T-helper 1 cell treated with Interleukin-12 subunit alpha and Interleukin-12 subunit beta and Interleukin-4 antibody, amounts not matched to agents 30 μg/mL and 1 μg/mL, for 36 hours (primary cell): ENCODE measurements at regions not wholly inside any gene's neighbourhood (a gene's known extent, or its start where the extent isn't known, plus 50 kb on each side); places are given as distances from the start of the nearest gene placed in this dataset.
A peak's percentile ranks its signal among the peaks of the same experiment; 100 is the strongest.

Source experiments
- H3K27ac Mint-ChIP-seq: one replicate; pipeline ENCODE4 v1.8.0; 2021; ENCODE audit warnings: mild to moderate bottlenecking, mixed read lengths
- H3K27me3 Mint-ChIP-seq: one replicate; pipeline ENCODE4 v1.8.0; 2021; ENCODE audit warnings: low read depth, mixed read lengths
- H3K36me3 Mint-ChIP-seq: one replicate; pipeline ENCODE4 v1.8.0; 2021; ENCODE audit warnings: low read depth, mixed read lengths
- H3K4me1 Mint-ChIP-seq: one replicate; pipeline ENCODE4 v1.8.0; 2021; ENCODE audit warnings: low read depth, mixed read lengths
- H3K4me3 Mint-ChIP-seq: one replicate; pipeline ENCODE4 v1.8.0; 2021; ENCODE audit warnings: mild to moderate bottlenecking, moderate library complexity, mixed read lengths
- H3K9me3 Mint-ChIP-seq: one replicate; pipeline ENCODE4 v1.8.0; 2021; ENCODE audit warnings: mixed read lengths

DNA sequence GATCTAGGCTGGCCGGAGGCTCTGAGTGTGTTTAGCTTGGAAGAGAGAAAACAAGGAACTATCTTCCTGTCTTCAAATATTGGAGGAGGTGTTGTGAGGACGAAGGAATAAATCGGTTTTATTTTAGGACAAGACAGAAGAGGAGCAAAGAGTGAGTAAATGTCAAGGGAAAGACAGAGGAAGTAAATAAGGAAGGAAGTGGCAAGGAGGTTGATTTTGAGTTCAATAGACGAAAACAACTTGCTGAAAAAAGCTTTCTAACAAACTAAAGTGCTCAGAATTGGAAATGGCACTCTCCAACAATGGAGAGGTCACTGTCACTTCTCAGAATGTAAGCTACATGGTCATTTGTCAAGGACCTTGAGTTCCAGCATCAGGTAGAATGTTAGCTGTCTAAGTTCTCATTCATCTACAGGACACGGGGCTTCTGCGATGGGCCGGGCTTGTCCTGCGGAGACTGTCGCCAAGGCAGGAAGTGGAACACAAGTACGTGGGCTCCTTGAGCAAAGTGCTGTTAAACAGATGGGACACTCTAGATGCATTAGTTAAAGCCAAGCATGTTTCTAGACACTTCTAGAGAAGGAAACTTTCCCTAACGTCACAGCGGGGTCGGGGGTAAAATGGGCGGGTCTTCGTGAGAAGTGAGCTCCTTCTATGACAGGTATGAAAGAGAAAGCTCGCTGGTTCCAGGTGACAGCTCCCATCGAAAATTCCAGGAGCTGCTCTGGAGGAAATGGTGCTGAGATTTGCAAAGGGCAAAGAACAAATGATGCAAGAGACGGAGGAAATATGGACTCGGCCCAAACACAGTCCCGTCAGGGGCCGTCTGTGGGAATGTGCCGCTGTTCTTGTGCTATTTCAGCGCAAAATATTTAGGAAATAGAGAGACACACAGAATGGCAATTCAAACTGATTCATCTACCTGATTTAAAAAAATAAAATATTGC, 103.9 kb upstream of the UBL3 start:
- H3K27ac Mint-ChIP-seq, result peak overlapping the region; percentile 87
- peaks cover 18% of the 10 kb centered on the region for H3K27me3 Mint-ChIP-seq
- H3K9me3 Mint-ChIP-seq, result no peaks in the 10 kb centered on the region
- H3K4me1 Mint-ChIP-seq, result peaks cover 40% of the 10 kb centered on the region
- H3K36me3 Mint-ChIP-seq, result peaks cover 5% of the 10 kb centered on the region
- H3K4me3 Mint-ChIP-seq, result peak overlapping the region; percentile 79

GRCh38 chr13:29953542-29953941, 103.1 kb upstream of the UBL3 start:
- peaks cover 38% of the 10 kb centered on the region for H3K4me1 Mint-ChIP-seq
- no peak overlapping the region for H3K27ac Mint-ChIP-seq
- H3K4me3 Mint-ChIP-seq, result peak overlapping the region; percentile 79
- H3K27me3 Mint-ChIP-seq, result peaks cover 19% of the 10 kb centered on the region
- no peaks in the 10 kb centered on the region for H3K9me3 Mint-ChIP-seq
- peaks cover 5% of the 10 kb centered on the region for H3K36me3 Mint-ChIP-seq

- peaks cover 5% of the 10 kb centered on the region for H3K36me3 Mint-ChIP-seq
- no peak overlapping the region for H3K4me3 Mint-ChIP-seq
- no peak overlapping the region for H3K27ac Mint-ChIP-seq
- peaks cover 14% of the 10 kb centered on the region for H3K27me3 Mint-ChIP-seq
- peaks cover 27% of the 10 kb centered on the region for H3K4me1 Mint-ChIP-seq
- no peaks in the 10 kb centered on the region for H3K9me3 Mint-ChIP-seq
Measured at GRCh38 chr13:29952245-29952644, 101.8 kb upstream of the UBL3 start.

- H3K36me3 Mint-ChIP-seq, result no peaks in the 10 kb centered on the region
- H3K27me3 Mint-ChIP-seq, result peaks cover 11% of the 10 kb centered on the region
- peaks cover 7% of the 10 kb centered on the region for H3K4me1 Mint-ChIP-seq
- no peak overlapping the region for H3K4me3 Mint-ChIP-seq
- H3K9me3 Mint-ChIP-seq, result no peaks in the 10 kb centered on the region
- no peak overlapping the region for H3K27ac Mint-ChIP-seq
Measured at GRCh38 chr13:29948791-29949190, 98.4 kb upstream of the UBL3 start.

DNA sequence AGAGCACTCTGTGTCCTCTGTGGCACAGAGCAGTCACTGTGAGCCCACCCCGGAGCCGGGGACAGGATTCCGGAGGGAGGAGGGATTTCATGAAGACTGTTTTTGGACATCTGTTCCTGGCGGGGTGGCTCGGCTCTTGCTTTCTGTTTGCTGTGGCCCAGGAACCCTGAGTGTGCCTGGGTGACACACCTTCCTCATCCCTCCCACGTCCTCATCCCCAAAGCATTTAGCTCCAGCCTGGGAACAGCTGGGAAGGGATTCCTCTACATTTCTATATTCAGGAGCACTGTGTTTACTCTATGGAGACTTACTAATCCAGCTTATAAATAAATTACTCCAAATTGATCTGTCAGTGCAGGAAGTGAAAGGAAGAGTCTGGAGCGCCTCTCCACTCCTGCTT, 97.8 kb upstream of the UBL3 start:
- Mint-ChIP-seq H3K9me3 (no peaks in the 10 kb centered on the region), H3K36me3 (no peaks in the 10 kb centered on the region), H3K4me1 (peaks cover 3% of the 10 kb centered on the region), H3K27ac (no peak overlapping the region), H3K4me3 (no peak overlapping the region), H3K27me3 (peaks cover 11% of the 10 kb centered on the region)

- Mint-ChIP-seq H3K27me3 (peaks cover 11% of the 10 kb centered on the region), H3K4me3 (no peak overlapping the region), H3K9me3 (no peaks in the 10 kb centered on the region), H3K27ac (no peak overlapping the region), H3K36me3 (no peaks in the 10 kb centered on the region), H3K4me1 (no peaks in the 10 kb centered on the region)
Measured at GRCh38 chr13:29947839-29948238, 97.4 kb upstream of the UBL3 start.

DNA sequence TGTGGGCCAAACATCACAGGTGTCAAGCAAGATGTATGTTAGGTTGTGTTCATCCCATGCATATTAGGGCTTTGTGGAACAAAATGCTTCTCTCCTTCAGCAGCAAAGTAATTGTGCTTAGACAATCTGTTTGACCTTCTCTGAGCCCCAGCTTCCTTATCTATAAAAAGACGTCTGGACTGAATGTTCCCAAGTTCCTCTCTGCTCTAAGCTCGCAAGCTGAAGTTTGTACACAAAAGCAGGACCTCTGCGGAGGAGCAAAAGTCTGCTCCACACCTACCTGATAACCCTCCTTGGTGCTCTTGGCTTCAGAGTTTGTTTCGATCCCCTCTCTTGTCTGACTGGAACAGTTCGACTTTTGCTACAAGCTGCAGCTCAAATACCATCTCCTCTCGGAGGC, 95.7 kb upstream of the UBL3 start:
- Mint-ChIP-seq H3K4me3 (no peak overlapping the region), H3K27ac (no peak overlapping the region), H3K9me3 (no peaks in the 10 kb centered on the region), H3K36me3 (no peaks in the 10 kb centered on the region), H3K27me3 (peaks cover 15% of the 10 kb centered on the region), H3K4me1 (no peaks in the 10 kb centered on the region)

DNA sequence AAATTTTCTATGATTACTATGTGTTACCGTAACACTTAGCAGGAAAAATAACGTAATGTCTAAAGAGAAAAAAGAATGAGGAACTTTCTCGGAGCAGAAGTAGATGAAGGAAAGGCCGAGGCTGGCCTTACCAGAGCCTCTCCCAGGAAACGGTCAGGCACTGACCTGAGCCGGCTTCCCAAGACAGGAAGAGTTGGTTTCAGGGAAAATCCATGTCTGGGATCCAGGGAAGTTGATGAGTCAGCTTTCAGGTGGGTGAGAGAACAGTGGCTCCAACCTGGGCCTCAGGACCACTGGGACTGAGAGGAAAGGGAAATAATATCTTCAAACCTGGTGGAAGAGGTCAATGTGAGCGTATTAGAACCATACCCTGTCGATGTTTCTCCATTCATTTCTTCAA, 93.3 kb upstream of the UBL3 start:
- Mint-ChIP-seq H3K4me1 (peaks cover 5% of the 10 kb centered on the region), H3K27ac (no peak overlapping the region), H3K4me3 (no peak overlapping the region), H3K27me3 (peaks cover 11% of the 10 kb centered on the region), H3K9me3 (no peaks in the 10 kb centered on the region), H3K36me3 (no peaks in the 10 kb centered on the region)

GRCh38 chr13:29943273-29943672, 92.9 kb upstream of the UBL3 start:
- H3K9me3 Mint-ChIP-seq, result no peaks in the 10 kb centered on the region
- H3K4me1 Mint-ChIP-seq, result peaks cover 6% of the 10 kb centered on the region
- no peaks in the 10 kb centered on the region for H3K36me3 Mint-ChIP-seq
- no peak overlapping the region for H3K27ac Mint-ChIP-seq
- H3K4me3 Mint-ChIP-seq, result no peak overlapping the region
- peaks cover 11% of the 10 kb centered on the region for H3K27me3 Mint-ChIP-seq

DNA sequence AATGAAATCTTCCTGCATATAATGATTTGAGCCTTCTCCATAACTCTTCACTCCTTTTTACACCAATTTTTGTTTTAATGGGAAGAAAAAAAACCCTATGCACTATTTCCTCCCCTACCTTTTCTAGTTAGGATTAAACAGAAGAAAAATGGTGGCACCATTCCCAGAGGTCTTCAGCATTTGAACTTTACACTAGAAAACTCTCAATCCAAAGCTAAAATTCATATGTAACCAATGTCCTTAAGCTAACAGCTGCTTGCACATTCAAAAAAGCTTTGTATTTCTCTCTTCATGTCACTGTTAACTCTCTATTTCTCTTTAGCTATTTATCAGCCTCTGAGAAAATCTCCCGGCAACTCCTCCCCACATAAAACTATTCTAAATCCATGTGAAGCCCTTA, 90.3 kb upstream of the UBL3 start:
- H3K27me3 Mint-ChIP-seq, result peaks cover 9% of the 10 kb centered on the region
- no peak overlapping the region for H3K4me3 Mint-ChIP-seq
- peaks cover 27% of the 10 kb centered on the region for H3K4me1 Mint-ChIP-seq
- no peaks in the 10 kb centered on the region for H3K9me3 Mint-ChIP-seq
- H3K36me3 Mint-ChIP-seq, result peaks cover 4% of the 10 kb centered on the region
- no peak overlapping the region for H3K27ac Mint-ChIP-seq

DNA sequence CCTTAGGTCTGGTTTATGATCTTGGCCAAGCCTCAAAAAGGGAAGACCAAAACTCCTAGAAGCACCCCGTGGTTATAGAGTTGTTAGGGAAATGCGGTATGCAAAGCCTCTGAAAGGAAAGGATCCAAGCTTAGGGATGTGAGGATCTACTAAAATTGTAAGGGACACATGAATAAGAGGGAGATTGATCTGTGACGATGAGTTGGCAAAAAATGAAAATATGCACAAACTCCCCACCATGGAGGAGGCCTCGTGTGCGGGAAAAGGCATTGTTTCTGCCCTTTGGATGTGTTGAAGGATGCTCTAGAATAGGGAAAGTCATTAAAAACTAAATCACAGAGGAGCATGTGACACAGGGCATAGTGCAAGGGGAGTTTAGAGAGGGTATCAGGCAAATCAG, 88.7 kb upstream of the UBL3 start:
- H3K36me3 Mint-ChIP-seq, result peaks cover 4% of the 10 kb centered on the region
- peaks cover 42% of the 10 kb centered on the region for H3K4me1 Mint-ChIP-seq
- no peak overlapping the region for H3K27ac Mint-ChIP-seq
- no peaks in the 10 kb centered on the region for H3K9me3 Mint-ChIP-seq
- peaks cover 9% of the 10 kb centered on the region for H3K27me3 Mint-ChIP-seq
- H3K4me3 Mint-ChIP-seq, result no peak overlapping the region

- peak overlapping the region; percentile 67 for H3K27ac Mint-ChIP-seq
- H3K4me3 Mint-ChIP-seq, result peak overlapping the region; percentile 40
- no peaks in the 10 kb centered on the region for H3K9me3 Mint-ChIP-seq
- peaks cover 4% of the 10 kb centered on the region for H3K36me3 Mint-ChIP-seq
- peaks cover 9% of the 10 kb centered on the region for H3K27me3 Mint-ChIP-seq
- H3K4me1 Mint-ChIP-seq, result peaks cover 47% of the 10 kb centered on the region
Measured at GRCh38 chr13:29937841-29938240, 87.4 kb upstream of the UBL3 start.

DNA sequence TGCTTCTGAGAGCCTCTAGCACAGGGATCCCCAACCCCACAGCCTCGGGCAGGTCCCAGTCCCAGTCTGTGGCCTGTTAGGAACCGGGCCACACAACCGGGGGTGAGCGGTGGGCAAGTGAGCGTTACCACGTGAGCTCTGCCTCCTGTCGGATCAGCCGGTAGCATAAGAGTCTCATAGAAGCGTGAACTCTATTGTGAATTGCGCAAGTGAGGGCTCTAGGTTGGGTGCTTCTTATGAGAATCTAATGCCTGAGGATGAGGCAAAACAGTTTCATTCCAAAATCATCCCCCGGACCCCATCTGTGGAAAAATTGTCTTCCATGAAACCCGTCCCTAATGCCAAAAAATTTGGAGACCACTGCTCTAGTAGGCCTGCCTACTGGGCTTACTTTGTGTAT, 87.0 kb upstream of the UBL3 start:
- H3K27ac Mint-ChIP-seq, result peak overlapping the region; percentile 97
- peaks cover 47% of the 10 kb centered on the region for H3K4me1 Mint-ChIP-seq
- no peaks in the 10 kb centered on the region for H3K9me3 Mint-ChIP-seq
- H3K36me3 Mint-ChIP-seq, result peaks cover 4% of the 10 kb centered on the region
- H3K4me3 Mint-ChIP-seq, result peak overlapping the region; percentile 92
- peaks cover 9% of the 10 kb centered on the region for H3K27me3 Mint-ChIP-seq

GRCh38 chr13:29936956-29937355, 86.5 kb upstream of the UBL3 start:
- peaks cover 9% of the 10 kb centered on the region for H3K27me3 Mint-ChIP-seq

GRCh38 chr13:29936051-29936813, 85.8 kb upstream of the UBL3 start:
- peaks cover 4% of the 10 kb centered on the region for H3K36me3 Mint-ChIP-seq
- H3K4me1 Mint-ChIP-seq, result peaks cover 53% of the 10 kb centered on the region
- peaks cover 7% of the 10 kb centered on the region for H3K27me3 Mint-ChIP-seq
- peak overlapping the region; percentile 97 for H3K27ac Mint-ChIP-seq
- H3K4me3 Mint-ChIP-seq, result peak overlapping the region; percentile 92
- no peaks in the 10 kb centered on the region for H3K9me3 Mint-ChIP-seq

More at GRCh38 chr13:29936956-29937355, 86.5 kb upstream of the UBL3 start:
- peaks cover 49% of the 10 kb centered on the region for H3K4me1 Mint-ChIP-seq
- H3K9me3 Mint-ChIP-seq, result no peaks in the 10 kb centered on the region
- H3K27ac Mint-ChIP-seq, result peak overlapping the region; percentile 97
- H3K4me3 Mint-ChIP-seq, result peak overlapping the region; percentile 92
- peaks cover 4% of the 10 kb centered on the region for H3K36me3 Mint-ChIP-seq
